ENCODE measurements at regions not wholly inside any gene's neighbourhood (a gene's known extent, or its start where the extent isn't known, plus 50 kb on each side); places are given as distances from the start of the nearest gene placed in this dataset.

GRCh38 chr5:60504342-60504741, 195.6 kb downstream of the DEPDC1B start:
- no peak for TF ChIP-seq POLR2A (IDR thresholded peaks at IDR 0.05)
- TF ChIP-seq, protein P1, sequence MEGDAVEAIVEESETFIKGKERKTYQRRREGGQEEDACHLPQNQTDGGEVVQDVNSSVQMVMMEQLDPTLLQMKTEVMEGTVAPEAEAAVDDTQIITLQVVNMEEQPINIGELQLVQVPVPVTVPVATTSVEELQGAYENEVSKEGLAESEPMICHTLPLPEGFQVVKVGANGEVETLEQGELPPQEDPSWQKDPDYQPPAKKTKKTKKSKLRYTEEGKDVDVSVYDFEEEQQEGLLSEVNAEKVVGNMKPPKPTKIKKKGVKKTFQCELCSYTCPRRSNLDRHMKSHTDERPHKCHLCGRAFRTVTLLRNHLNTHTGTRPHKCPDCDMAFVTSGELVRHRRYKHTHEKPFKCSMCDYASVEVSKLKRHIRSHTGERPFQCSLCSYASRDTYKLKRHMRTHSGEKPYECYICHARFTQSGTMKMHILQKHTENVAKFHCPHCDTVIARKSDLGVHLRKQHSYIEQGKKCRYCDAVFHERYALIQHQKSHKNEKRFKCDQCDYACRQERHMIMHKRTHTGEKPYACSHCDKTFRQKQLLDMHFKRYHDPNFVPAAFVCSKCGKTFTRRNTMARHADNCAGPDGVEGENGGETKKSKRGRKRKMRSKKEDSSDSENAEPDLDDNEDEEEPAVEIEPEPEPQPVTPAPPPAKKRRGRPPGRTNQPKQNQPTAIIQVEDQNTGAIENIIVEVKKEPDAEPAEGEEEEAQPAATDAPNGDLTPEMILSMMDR (IDR thresholded peaks at IDR 0.05), result no peak
